ENCODE measurements at regions not wholly inside any gene's neighbourhood (a gene's known extent, or its start where the extent isn't known, plus 50 kb on each side); places are given as distances from the start of the nearest gene placed in this dataset.

- Histone ChIP-seq H3K79me2 (ENCODE audit: insufficient read depth, low read length) (no peaks in the 10 kb centered on the region), H3K36me3 (replicated peaks in 1 of 2; ENCODE audit: control insufficient read depth in 1 of 2, insufficient read depth in 2 of 2, low read length in 2 of 2) (no peaks in the 10 kb centered on the region), H3K4me2 (ENCODE audit: low read depth, low read length) (no peak overlapping the region), H2AFZ (ENCODE audit: low read length) (no peak overlapping the region), H4K20me1 (ENCODE audit: insufficient read depth, low read length) (no peaks in the 10 kb centered on the region), H3K9me3 (ENCODE audit: low read length) (no peaks in the 10 kb centered on the region), H3K4me3 (replicated peaks in 1 of 3; ENCODE audit: insufficient read depth in 1 of 3, low read depth in 2 of 3, low read length in 3 of 3) (no peak overlapping the region), H3K27ac (ENCODE audit: extremely low read length, insufficient read depth, low read length) (no peak overlapping the region), H3K4me1 (ENCODE audit: insufficient read depth, low read length) (no peaks in the 10 kb centered on the region), H3K27me3 (ENCODE audit: control insufficient read depth in 1 of 2, insufficient read depth in 2 of 2, low read length in 2 of 2) (peaks cover 1 to 13% of the 10 kb centered on the region in 2 experiments; a peak in 3 of 5 replicates), H3K9ac (ENCODE audit: insufficient read depth, low read depth, low read length) (no peak overlapping the region)
- no TSS peak for BruUV-seq (replicated peaks)
- POLR2A ChIA-PET, result interaction anchor here (1.2 kb wide), 1 partner anchor 26 kb away, joined by 3 read pairs; no protein-coding TSS in a partner anchor
- intact Hi-C loops (cut with micrococcal nuclease; ENCODE audit: unreplicated experiment) (no loop called here), in situ Hi-C loops (cut with HindIII; ENCODE audit: extremely low pct_ligation_motif_present, low pct_unique_long_range_greater_than_20kb) (no loop called here)
- DNase-seq (ENCODE audit: low spot score) (no peak), ATAC-seq (peak; percentile 65), FAIRE-seq (no peak)
- CTCF ChIA-PET (ENCODE audit: low intra/inter-chr PET ratio, low total read pairs), result no interaction called here
- WGBS (ENCODE audit: low lambda C conversion rate), result 40% methylated on average over 7 of the region's 8 CpGs
- TF ChIP-seq ZNF800 (CRISPR knock-in tag; IDR thresholded peaks at IDR 0.05) (no peak), ATF7 (IDR thresholded peaks at IDR 0.05) (peak; percentile 26; the same call in 1 of the 2 replicates), ATF7 (CRISPR knock-in tag; IDR thresholded peaks at IDR 0.05) (no peak)
Measured at GRCh38 chr17:21525464-21526130, 149.4 kb downstream of the KCNJ12 start.

GRCh38 chr17:21528031-21528695 lies 152.0 kb downstream of the KCNJ12 start:
- Histone ChIP-seq H3K27me3 (ENCODE audit: control insufficient read depth in 1 of 2, insufficient read depth in 2 of 2, low read length in 2 of 2) (peaks cover 1 to 10% of the 10 kb centered on the region in 2 experiments; a peak in 2 of 5 replicates), H3K27ac (ENCODE audit: extremely low read length, insufficient read depth, low read length) (no peak overlapping the region), H3K36me3 (replicated peaks in 1 of 2; ENCODE audit: control insufficient read depth in 1 of 2, insufficient read depth in 2 of 2, low read length in 2 of 2) (0 out of 5 replicates have a peak, but pooled peaks cover 0 to 4% of the 10 kb centered on the region in 2 experiments), H3K4me2 (ENCODE audit: low read depth, low read length) (no peak overlapping the region), H4K20me1 (ENCODE audit: insufficient read depth, low read length) (no peaks in the 10 kb centered on the region), H3K9ac (ENCODE audit: insufficient read depth, low read depth, low read length) (no peak overlapping the region), H2AFZ (ENCODE audit: low read length) (no peak overlapping the region), H3K79me2 (ENCODE audit: insufficient read depth, low read length) (no peaks in the 10 kb centered on the region), H3K4me3 (replicated peaks in 1 of 3; ENCODE audit: insufficient read depth in 1 of 3, low read depth in 2 of 3, low read length in 3 of 3) (no peak overlapping the region), H3K9me3 (ENCODE audit: low read length) (no peaks in the 10 kb centered on the region), H3K4me1 (ENCODE audit: insufficient read depth, low read length) (no peaks in the 10 kb centered on the region)
- no TSS peak for BruUV-seq (replicated peaks)
- in situ Hi-C loops (cut with HindIII; ENCODE audit: extremely low pct_ligation_motif_present, low pct_unique_long_range_greater_than_20kb) (no loop called here), intact Hi-C loops (cut with micrococcal nuclease; ENCODE audit: unreplicated experiment) (no loop called here)
- no peak for FAIRE-seq
- no peak for ATAC-seq
- CTCF ChIA-PET (ENCODE audit: low intra/inter-chr PET ratio, low total read pairs), result no interaction called here
- 61% methylated on average over 7 of the region's 9 CpGs for WGBS (ENCODE audit: low lambda C conversion rate)
- POLR2A ChIA-PET, result no interaction called here
- no peak for DNase-seq (ENCODE audit: low spot score)
- TF ChIP-seq HNF4A (CRISPR knock-in tag; IDR thresholded peaks at IDR 0.05) (no peak), NFAT5 (CRISPR knock-in tag; IDR thresholded peaks at IDR 0.05) (no peak), FIP1L1 (IDR thresholded peaks at IDR 0.05; ENCODE audit: borderline replicate concordance, insufficient read depth, low read depth, low read length) (no peak), CERS6 (CRISPR knock-in tag; IDR thresholded peaks at IDR 0.05) (no peak), ZNF207 (IDR thresholded peaks at IDR 0.05; ENCODE audit: borderline replicate concordance) (no peak)

All from HepG2 (cell line).